MG63 (cell line): ENCODE measurements at regions not wholly inside any gene's neighbourhood (a gene's known extent, or its start where the extent isn't known, plus 50 kb on each side); places are given as distances from the start of the nearest gene placed in this dataset.
"Not testable (repeated sequence)": the region's sequence is repeated elsewhere in the genome, so short reads cannot be mapped to it uniquely, and the experiment has no call there.

Experiments used
- DNase-seq: peaks from one replicate; pipeline ENCODE4 v3.0.0-alpha.2; 2020
- H3K27me3 ChIP-seq: fragments of 250-450 bp; sonication (Bioruptor Pico); 2 replicates; pipeline ENCODE4 v1.5.1; 2020; ENCODE audit warnings: mild to moderate bottlenecking, moderate library complexity
- H3K36me3 ChIP-seq: fragments of 250-450 bp; sonication (Bioruptor Pico); 2 replicates; pipeline ENCODE4 v1.5.1; 2020; ENCODE audit warnings: mild to moderate bottlenecking, moderate library complexity
- H3K4me3 ChIP-seq: fragments of 250-450 bp; sonication (Bioruptor Pico); 2 replicates; pipeline ENCODE4 v1.5.1; 2020; ENCODE audit warnings: mild to moderate bottlenecking, moderate library complexity
- H3K9me3 ChIP-seq: fragments of 250-450 bp; sonication (Bioruptor Pico); 2 replicates; pipeline ENCODE4 v1.5.1; 2020; ENCODE audit warnings: mild to moderate bottlenecking, moderate library complexity

- Histone ChIP-seq H3K27me3 (no peaks in the 10 kb centered on the region), H3K9me3 (no peaks in the 10 kb centered on the region), H3K4me3 (no peak overlapping the region), H3K36me3 (no peaks in the 10 kb centered on the region)
- DNase-seq, result no peak
Observed at GRCh38 chr17:14733376-14733775, 432.5 kb downstream of the HS3ST3B1 start.

GRCh38 chr17:14732211-14732610 lies 431.3 kb downstream of the HS3ST3B1 start:
- no peaks in the 10 kb centered on the region for H3K27me3 ChIP-seq
- DNase-seq, result no peak
- H3K36me3 ChIP-seq, result no peaks in the 10 kb centered on the region
- no peaks in the 10 kb centered on the region for H3K9me3 ChIP-seq
- H3K4me3 ChIP-seq, result no peak overlapping the region

- Histone ChIP-seq H3K4me3 (no peak overlapping the region), H3K9me3 (no peaks in the 10 kb centered on the region), H3K36me3 (no peaks in the 10 kb centered on the region), H3K27me3 (no peaks in the 10 kb centered on the region)
- DNase-seq, result no peak
Observed at GRCh38 chr17:14731591-14731990, 430.7 kb downstream of the HS3ST3B1 start.

GRCh38 chr17:14730821-14731220 lies 429.9 kb downstream of the HS3ST3B1 start:
- no peak overlapping the region for H3K4me3 ChIP-seq
- no peaks in the 10 kb centered on the region for H3K27me3 ChIP-seq
- H3K9me3 ChIP-seq, result no peaks in the 10 kb centered on the region
- no peaks in the 10 kb centered on the region for H3K36me3 ChIP-seq
- DNase-seq, result no peak

- no peaks in the 10 kb centered on the region for H3K9me3 ChIP-seq
- no peaks in the 10 kb centered on the region for H3K27me3 ChIP-seq
- DNase-seq, result no peak
- H3K4me3 ChIP-seq, result no peak overlapping the region
- no peaks in the 10 kb centered on the region for H3K36me3 ChIP-seq
Observed at GRCh38 chr17:14725729-14726128, 424.8 kb downstream of the HS3ST3B1 start.

- Histone ChIP-seq H3K27me3 (no peaks in the 10 kb centered on the region), H3K36me3 (no peaks in the 10 kb centered on the region), H3K4me3 (no peak overlapping the region), H3K9me3 (no peaks in the 10 kb centered on the region)
- no peak for DNase-seq
Observed at GRCh38 chr17:14724770-14725169, 423.9 kb downstream of the HS3ST3B1 start.

- H3K36me3 ChIP-seq, H3K4me3 ChIP-seq, H3K27me3 ChIP-seq, H3K9me3 ChIP-seq, DNase-seq: not testable (repeated sequence)
Observed at GRCh38 chr17:14723349-14723748, 422.5 kb downstream of the HS3ST3B1 start.

GRCh38 chr17:14719942-14720341 lies 419.1 kb downstream of the HS3ST3B1 start:
- DNase-seq, result no peak
- Histone ChIP-seq H3K27me3 (no peaks in the 10 kb centered on the region), H3K36me3 (no peaks in the 10 kb centered on the region)

GRCh38 chr17:14717859-14718258 lies 417.0 kb downstream of the HS3ST3B1 start:
- H3K4me3 ChIP-seq, result no peak overlapping the region
- no peaks in the 10 kb centered on the region for H3K27me3 ChIP-seq
- no peaks in the 10 kb centered on the region for H3K9me3 ChIP-seq
- no peaks in the 10 kb centered on the region for H3K36me3 ChIP-seq
- no peak for DNase-seq

More at GRCh38 chr17:14719942-14720341, 419.1 kb downstream of the HS3ST3B1 start:
- Histone ChIP-seq H3K9me3 (no peaks in the 10 kb centered on the region), H3K4me3 (no peak overlapping the region)

- Histone ChIP-seq H3K4me3 (no peak overlapping the region), H3K36me3 (no peaks in the 10 kb centered on the region), H3K27me3 (no peaks in the 10 kb centered on the region), H3K9me3 (no peaks in the 10 kb centered on the region)
- no peak for DNase-seq
Observed at GRCh38 chr17:14715561-14715960, 414.7 kb downstream of the HS3ST3B1 start.

GRCh38 chr17:14712611-14713021 lies 411.7 kb downstream of the HS3ST3B1 start:
- H3K4me3 ChIP-seq, result no peak overlapping the region
- no peaks in the 10 kb centered on the region for H3K27me3 ChIP-seq
- H3K9me3 ChIP-seq, result no peaks in the 10 kb centered on the region
- no peaks in the 10 kb centered on the region for H3K36me3 ChIP-seq
- DNase-seq, result no peak

GRCh38 chr17:14704121-14704520 lies 403.2 kb downstream of the HS3ST3B1 start:
- Histone ChIP-seq H3K9me3 (no peaks in the 10 kb centered on the region), H3K4me3 (no peak overlapping the region), H3K27me3 (no peaks in the 10 kb centered on the region), H3K36me3 (no peaks in the 10 kb centered on the region)
- DNase-seq, result no peak

- Histone ChIP-seq H3K9me3 (no peaks in the 10 kb centered on the region), H3K27me3 (no peaks in the 10 kb centered on the region), H3K4me3 (no peak overlapping the region), H3K36me3 (no peaks in the 10 kb centered on the region)
- DNase-seq, result no peak
Observed at GRCh38 chr17:14701886-14702285, 401.0 kb downstream of the HS3ST3B1 start.

GRCh38 chr17:14699574-14700185 lies 398.8 kb downstream of the HS3ST3B1 start:
- H3K36me3 ChIP-seq, result no peaks in the 10 kb centered on the region
- no peak overlapping the region for H3K4me3 ChIP-seq
- no peak for DNase-seq
- H3K9me3 ChIP-seq, result no peaks in the 10 kb centered on the region
- no peaks in the 10 kb centered on the region for H3K27me3 ChIP-seq

GRCh38 chr17:14693382-14693781 lies 392.5 kb downstream of the HS3ST3B1 start:
- no peaks in the 10 kb centered on the region for H3K36me3 ChIP-seq
- no peaks in the 10 kb centered on the region for H3K27me3 ChIP-seq
- H3K9me3 ChIP-seq, result no peaks in the 10 kb centered on the region
- DNase-seq, result no peak
- H3K4me3 ChIP-seq, result no peak overlapping the region

GRCh38 chr17:14690704-14691103 lies 389.8 kb downstream of the HS3ST3B1 start:
- DNase-seq, result no peak
- no peak overlapping the region for H3K4me3 ChIP-seq
- no peaks in the 10 kb centered on the region for H3K36me3 ChIP-seq
- no peaks in the 10 kb centered on the region for H3K27me3 ChIP-seq
- H3K9me3 ChIP-seq, result no peaks in the 10 kb centered on the region

- Histone ChIP-seq H3K27me3 (no peaks in the 10 kb centered on the region), H3K36me3 (no peaks in the 10 kb centered on the region), H3K4me3 (no peak overlapping the region), H3K9me3 (no peaks in the 10 kb centered on the region)
- DNase-seq, result no peak
Observed at GRCh38 chr17:14688134-14688533, 387.3 kb downstream of the HS3ST3B1 start.

- no peaks in the 10 kb centered on the region for H3K36me3 ChIP-seq
- no peaks in the 10 kb centered on the region for H3K27me3 ChIP-seq
- peak; percentile 44 for DNase-seq
- H3K9me3 ChIP-seq, result no peaks in the 10 kb centered on the region
- H3K4me3 ChIP-seq, result no peak overlapping the region
Observed at GRCh38 chr17:14672830-14673229, 371.9 kb downstream of the HS3ST3B1 start.

- no peak for DNase-seq
- no peaks in the 10 kb centered on the region for H3K36me3 ChIP-seq
- no peaks in the 10 kb centered on the region for H3K27me3 ChIP-seq
- no peak overlapping the region for H3K4me3 ChIP-seq
- no peaks in the 10 kb centered on the region for H3K9me3 ChIP-seq
Observed at GRCh38 chr17:14670861-14671260, 370.0 kb downstream of the HS3ST3B1 start.
